Activated CD4-positive, alpha-beta memory T cell treated with anti-CD3 and anti-CD28 coated beads for 36 hours (primary cell): ENCODE measurements at regions not wholly inside any gene's neighbourhood (a gene's known extent, or its start where the extent isn't known, plus 50 kb on each side); places are given as distances from the start of the nearest gene placed in this dataset.

ENCODE experiments used
- CTCF ChIA-PET: fragments of 350-600 bp; sonication (Branson Sonifier 250); formaldehyde crosslinking; loops from one replicate; lab custom pipeline; 2021; ENCODE audit warnings: antibody characterized with exemption, inconsistent platforms; lab: Charles Lee
- POLR2A ChIA-PET: fragments of 350-600 bp; sonication (Branson Sonifier 250); formaldehyde crosslinking; loops from one replicate; lab custom pipeline; 2021; ENCODE audit warnings: antibody characterized with exemption; lab: Charles Lee
- DNase-seq: peaks from one replicate; pipeline ENCODE4 v3.0.0-alpha.2; 2020
- H3K27ac Mint-ChIP-seq: one replicate; pipeline ENCODE4 v1.8.0; 2021; ENCODE audit warnings: mixed read lengths
- H3K27me3 Mint-ChIP-seq: one replicate; pipeline ENCODE4 v1.8.0; 2021; ENCODE audit warnings: mixed read lengths
- H3K36me3 Mint-ChIP-seq: one replicate; pipeline ENCODE4 v1.8.0; 2021; ENCODE audit warnings: mixed read lengths
- H3K4me1 Mint-ChIP-seq: one replicate; pipeline ENCODE4 v1.8.0; 2021; ENCODE audit warnings: low read depth, mixed read lengths
- H3K4me3 Mint-ChIP-seq: one replicate; pipeline ENCODE4 v1.8.0; 2021; ENCODE audit warnings: mild to moderate bottlenecking, mixed read lengths
- H3K9me3 Mint-ChIP-seq: one replicate; pipeline ENCODE4 v1.8.0; 2021; ENCODE audit warnings: mixed read lengths
- intact Hi-C: fragments of 100-400 bp; cut with micrococcal nuclease; formaldehyde crosslinking; loops from one replicate; pipeline ENCODE4 v1.15.1; 2023

DNA sequence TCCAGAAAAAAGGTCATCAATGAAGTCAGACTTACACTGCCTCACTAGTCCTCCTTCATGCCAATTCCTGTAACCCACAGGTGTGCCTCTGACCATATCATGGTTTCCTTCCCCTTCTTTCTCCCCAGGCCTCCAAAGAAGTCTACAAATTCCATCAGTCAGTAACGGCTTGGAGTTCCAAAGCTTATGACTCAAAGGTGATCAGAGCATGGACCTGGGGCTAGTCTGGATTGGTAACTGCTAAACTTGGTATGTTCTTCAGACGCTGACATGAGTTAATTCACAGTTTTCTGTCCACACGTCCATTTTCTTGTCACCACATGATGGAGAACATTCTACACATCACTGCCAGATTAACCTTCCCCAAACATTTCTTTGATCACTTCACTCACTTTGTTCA lies 560.4 kb downstream of the ETNK1 start:
- H3K36me3 Mint-ChIP-seq = no peaks in the 10 kb centered on the region
- H3K27ac Mint-ChIP-seq = no peak overlapping the region
- no peak overlapping the region for H3K4me3 Mint-ChIP-seq
- no peaks in the 10 kb centered on the region for H3K27me3 Mint-ChIP-seq
- no peaks in the 10 kb centered on the region for H3K9me3 Mint-ChIP-seq
- intact Hi-C loops = no loop called here
- H3K4me1 Mint-ChIP-seq = no peaks in the 10 kb centered on the region
- DNase-seq = no peak
- CTCF ChIA-PET = interaction anchor here (0.6 kb wide), 1 partner anchor 29 kb away, joined by 3 read pairs; no protein-coding TSS in a partner anchor
- POLR2A ChIA-PET = no interaction called here

DNA sequence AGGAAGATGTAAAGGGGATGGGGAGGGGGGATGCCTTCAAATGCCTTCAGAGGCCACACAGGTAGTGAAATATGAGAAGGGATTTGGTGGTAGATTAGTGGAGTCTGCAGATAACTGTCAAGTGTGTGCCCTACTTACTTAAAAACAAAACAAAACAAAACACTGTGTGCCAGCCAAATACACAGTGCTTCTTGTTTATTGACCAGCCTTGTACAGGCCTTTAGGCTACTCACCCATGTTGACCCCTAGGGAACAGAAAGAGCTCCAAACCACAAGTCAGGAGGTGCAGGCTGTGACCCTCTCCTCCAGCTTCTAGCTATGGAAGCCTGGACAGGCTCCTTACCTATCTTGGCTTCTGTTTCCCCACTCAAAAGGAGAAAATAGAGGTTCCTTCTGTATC lies 562.0 kb downstream of the ETNK1 start:
- POLR2A ChIA-PET = no interaction called here
- CTCF ChIA-PET = interaction anchor here (0.8 kb wide), 1 partner anchor 331 kb away, joined by 3 read pairs; no protein-coding TSS in a partner anchor
- intact Hi-C loops = no loop called here
- no peaks in the 10 kb centered on the region for H3K36me3 Mint-ChIP-seq
- H3K4me3 Mint-ChIP-seq = no peak overlapping the region
- H3K4me1 Mint-ChIP-seq = no peaks in the 10 kb centered on the region
- no peak overlapping the region for H3K27ac Mint-ChIP-seq
- H3K9me3 Mint-ChIP-seq = no peaks in the 10 kb centered on the region
- DNase-seq = no peak
- H3K27me3 Mint-ChIP-seq = no peaks in the 10 kb centered on the region

DNA sequence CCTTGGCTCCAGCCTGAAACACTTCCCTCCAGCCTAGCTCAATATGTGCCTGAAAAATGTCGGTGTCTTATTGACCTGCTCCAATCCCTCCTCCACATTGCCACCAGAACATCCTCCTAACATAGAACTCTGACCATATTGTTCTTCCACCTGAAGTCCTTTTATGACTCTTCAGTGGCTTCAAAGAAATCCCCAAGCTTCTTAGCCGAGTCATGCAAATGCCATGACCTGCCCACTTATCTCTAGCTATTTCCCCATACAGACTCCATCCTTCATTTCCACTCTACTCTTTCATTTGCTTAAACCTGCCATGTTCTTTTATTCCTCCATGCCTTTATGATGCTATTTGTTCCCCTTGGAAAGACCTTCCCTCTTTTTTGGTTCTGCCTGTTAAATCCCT lies 568.6 kb downstream of the ETNK1 start:
- CTCF ChIA-PET = interaction anchor here (2.0 kb wide), 1 partner anchor 11 kb away, joined by 8 read pairs; no protein-coding TSS in a partner anchor
- no peak overlapping the region for H3K4me3 Mint-ChIP-seq
- no peaks in the 10 kb centered on the region for H3K4me1 Mint-ChIP-seq
- DNase-seq = no peak
- no peaks in the 10 kb centered on the region for H3K27me3 Mint-ChIP-seq
- intact Hi-C loops = no loop called here
- H3K36me3 Mint-ChIP-seq = no peaks in the 10 kb centered on the region
- H3K9me3 Mint-ChIP-seq = no peaks in the 10 kb centered on the region
- POLR2A ChIA-PET = interaction anchor here (0.5 kb wide), 1 partner anchor 1069 kb away, joined by 3 read pairs; no protein-coding TSS in a partner anchor
- no peak overlapping the region for H3K27ac Mint-ChIP-seq

DNA sequence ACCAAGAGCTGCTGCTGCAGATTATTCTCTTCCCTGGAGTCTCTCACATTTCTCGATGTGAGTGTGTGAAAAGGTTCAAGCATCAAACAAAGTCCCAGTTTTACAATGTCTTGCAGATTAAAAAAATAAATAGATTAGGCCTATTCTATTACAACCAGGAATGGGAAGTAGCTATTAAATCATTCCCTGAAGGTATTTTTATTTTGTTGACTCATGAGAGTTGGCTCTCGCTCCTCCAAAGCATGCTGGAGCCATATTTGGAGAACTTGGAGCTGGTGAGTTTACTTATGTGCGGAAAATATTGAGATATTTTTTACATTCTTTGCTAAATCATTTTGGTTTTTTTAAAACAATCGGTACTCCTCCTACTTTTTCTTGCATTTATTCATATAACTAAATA lies 572.3 kb downstream of the ETNK1 start:
- POLR2A ChIA-PET = no interaction called here
- CTCF ChIA-PET = interaction anchor here (1.8 kb wide), 1 partner anchor 9 kb away, joined by 6 read pairs; no protein-coding TSS in a partner anchor
- no peak overlapping the region for H3K4me3 Mint-ChIP-seq
- H3K27ac Mint-ChIP-seq = no peak overlapping the region
- no peaks in the 10 kb centered on the region for H3K4me1 Mint-ChIP-seq
- H3K9me3 Mint-ChIP-seq = no peaks in the 10 kb centered on the region
- intact Hi-C loops = no loop called here
- DNase-seq = no peak
- no peaks in the 10 kb centered on the region for H3K27me3 Mint-ChIP-seq
- no peaks in the 10 kb centered on the region for H3K36me3 Mint-ChIP-seq

DNA sequence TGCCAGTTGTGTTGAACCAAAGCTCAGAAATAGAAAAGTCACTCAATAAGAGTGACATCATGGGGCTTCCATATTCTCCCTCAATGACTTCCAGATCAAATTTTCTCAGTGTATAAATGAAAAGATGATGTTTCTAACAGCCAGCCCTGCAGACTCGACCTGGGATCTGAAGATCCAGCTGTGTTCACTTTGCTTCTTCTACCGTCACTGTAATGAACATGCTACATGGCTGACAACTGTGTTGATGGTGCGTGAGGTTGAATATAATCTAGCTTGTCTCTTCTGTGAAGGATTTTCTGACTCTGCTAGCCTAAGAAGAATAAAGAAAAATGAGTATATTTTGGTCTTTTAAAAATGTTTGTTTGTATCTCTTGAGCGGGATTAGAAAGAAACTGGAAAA lies 577.8 kb downstream of the ETNK1 start:
- POLR2A ChIA-PET = no interaction called here
- Mint-ChIP-seq H3K27me3 (peaks cover 3% of the 10 kb centered on the region), H3K9me3 (no peaks in the 10 kb centered on the region), H3K4me1 (no peaks in the 10 kb centered on the region), H3K4me3 (no peak overlapping the region), H3K27ac (no peak overlapping the region), H3K36me3 (no peaks in the 10 kb centered on the region)
- DNase-seq = no peak
- CTCF ChIA-PET = no interaction called here
- intact Hi-C loops = no loop called here

DNA sequence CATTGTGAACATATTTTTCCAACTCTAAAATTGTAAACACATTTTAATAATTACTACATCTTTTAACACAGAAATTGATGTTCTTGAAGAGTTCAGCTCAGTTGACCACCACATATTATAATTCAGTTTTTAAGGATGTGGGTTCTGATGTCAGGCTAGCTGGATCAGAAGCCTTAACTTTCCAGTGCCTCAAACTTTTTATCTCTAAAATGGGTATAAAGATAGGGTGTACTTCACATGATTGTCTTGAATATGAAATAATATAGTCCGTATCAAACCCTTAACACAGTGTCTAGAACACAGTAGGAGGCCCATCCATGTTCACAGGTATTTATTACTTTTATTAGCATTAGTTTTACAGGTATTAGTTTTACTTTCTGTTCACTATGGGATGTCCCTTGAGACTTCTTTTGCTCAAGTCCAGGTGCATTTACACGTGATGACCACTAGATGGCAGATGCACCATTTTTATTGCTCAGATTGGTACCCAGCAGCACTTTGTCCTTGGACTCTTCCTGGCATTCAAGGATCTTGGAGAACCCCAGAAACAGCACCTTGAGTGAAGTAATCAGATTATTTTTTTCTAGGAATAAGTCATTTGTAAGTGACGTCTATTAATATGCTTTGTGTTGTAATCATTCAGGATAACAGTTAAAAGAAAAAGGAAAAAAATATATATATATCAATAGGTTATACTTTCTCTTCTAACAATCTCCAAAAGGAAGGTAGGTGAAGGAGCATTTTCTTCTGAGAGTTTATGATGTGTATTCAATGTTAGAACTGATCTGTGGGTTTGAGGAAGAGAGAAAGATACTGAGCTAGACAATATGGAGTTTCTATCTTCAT lies 580.2 kb downstream of the ETNK1 start:
- Mint-ChIP-seq H3K9me3 (no peaks in the 10 kb centered on the region), H3K27ac (no peak overlapping the region), H3K36me3 (no peaks in the 10 kb centered on the region), H3K4me3 (no peak overlapping the region), H3K27me3 (peaks cover 3% of the 10 kb centered on the region), H3K4me1 (no peaks in the 10 kb centered on the region)
- ChIA-PET POLR2A (no interaction called here), CTCF (interaction anchor here (0.8 to 1.8 kb wide), 9 partner anchors 9 to 1633 kb away, joined by 3 to 8 read pairs (median 4); no protein-coding TSS in a partner anchor)
- intact Hi-C loops = loop anchor here (2.0 kb wide), 2 partner anchors 1574 to 1634 kb away; no protein-coding TSS in a partner anchor
- DNase-seq = no peak

DNA sequence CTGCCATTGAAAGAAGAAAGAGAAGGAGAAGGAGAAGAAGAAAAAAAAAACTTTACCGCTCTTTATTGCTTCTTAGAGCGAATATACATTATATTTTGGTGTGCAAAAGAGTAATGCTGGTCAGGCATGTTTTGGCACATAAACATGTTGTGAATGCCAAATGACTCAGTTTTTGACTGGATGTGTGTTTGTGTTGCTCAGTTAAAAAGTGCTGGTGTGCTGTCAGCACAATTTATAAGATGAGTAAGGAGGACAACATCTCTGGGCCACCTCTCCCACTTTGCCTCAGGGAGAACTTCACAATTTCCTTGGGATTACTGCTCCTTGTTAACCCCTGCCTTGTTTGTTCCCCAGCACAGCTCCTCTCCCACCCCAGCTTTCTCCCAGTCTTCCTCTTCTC lies 584.8 kb downstream of the ETNK1 start:
- peaks cover 4% of the 10 kb centered on the region for H3K9me3 Mint-ChIP-seq
- intact Hi-C loops = no loop called here
- H3K27ac Mint-ChIP-seq = no peak overlapping the region
- H3K27me3 Mint-ChIP-seq = no peaks in the 10 kb centered on the region
- CTCF ChIA-PET = no interaction called here
- no peak overlapping the region for H3K4me3 Mint-ChIP-seq
- POLR2A ChIA-PET = no interaction called here
- H3K36me3 Mint-ChIP-seq = no peaks in the 10 kb centered on the region
- no peaks in the 10 kb centered on the region for H3K4me1 Mint-ChIP-seq
- no peak for DNase-seq

DNA sequence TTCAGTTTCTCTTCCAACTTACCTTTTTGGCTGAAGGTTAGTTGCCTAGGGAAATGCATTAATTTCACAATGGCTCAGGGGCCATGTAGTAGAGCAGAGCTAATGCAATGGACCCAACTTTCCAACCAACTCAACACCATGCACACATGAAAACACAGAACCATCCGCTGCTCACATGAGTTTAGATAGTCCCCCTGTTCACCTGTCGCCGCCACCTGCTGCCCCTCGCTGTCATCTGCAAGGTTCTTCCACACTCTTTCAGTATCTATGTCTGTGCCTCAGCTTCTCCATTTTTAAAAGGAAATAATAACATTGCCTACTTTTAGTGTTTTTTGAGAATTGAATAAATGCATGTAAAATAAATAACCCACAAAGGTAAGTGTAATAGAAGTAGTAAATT lies 585.6 kb downstream of the ETNK1 start:
- intact Hi-C loops = no loop called here
- H3K36me3 Mint-ChIP-seq = no peaks in the 10 kb centered on the region
- H3K27me3 Mint-ChIP-seq = no peaks in the 10 kb centered on the region
- ChIA-PET CTCF (no interaction called here), POLR2A (no interaction called here)
- H3K4me3 Mint-ChIP-seq = no peak overlapping the region
- no peak overlapping the region for H3K27ac Mint-ChIP-seq
- DNase-seq = no peak
- peaks cover 11% of the 10 kb centered on the region for H3K9me3 Mint-ChIP-seq
- no peaks in the 10 kb centered on the region for H3K4me1 Mint-ChIP-seq

DNA sequence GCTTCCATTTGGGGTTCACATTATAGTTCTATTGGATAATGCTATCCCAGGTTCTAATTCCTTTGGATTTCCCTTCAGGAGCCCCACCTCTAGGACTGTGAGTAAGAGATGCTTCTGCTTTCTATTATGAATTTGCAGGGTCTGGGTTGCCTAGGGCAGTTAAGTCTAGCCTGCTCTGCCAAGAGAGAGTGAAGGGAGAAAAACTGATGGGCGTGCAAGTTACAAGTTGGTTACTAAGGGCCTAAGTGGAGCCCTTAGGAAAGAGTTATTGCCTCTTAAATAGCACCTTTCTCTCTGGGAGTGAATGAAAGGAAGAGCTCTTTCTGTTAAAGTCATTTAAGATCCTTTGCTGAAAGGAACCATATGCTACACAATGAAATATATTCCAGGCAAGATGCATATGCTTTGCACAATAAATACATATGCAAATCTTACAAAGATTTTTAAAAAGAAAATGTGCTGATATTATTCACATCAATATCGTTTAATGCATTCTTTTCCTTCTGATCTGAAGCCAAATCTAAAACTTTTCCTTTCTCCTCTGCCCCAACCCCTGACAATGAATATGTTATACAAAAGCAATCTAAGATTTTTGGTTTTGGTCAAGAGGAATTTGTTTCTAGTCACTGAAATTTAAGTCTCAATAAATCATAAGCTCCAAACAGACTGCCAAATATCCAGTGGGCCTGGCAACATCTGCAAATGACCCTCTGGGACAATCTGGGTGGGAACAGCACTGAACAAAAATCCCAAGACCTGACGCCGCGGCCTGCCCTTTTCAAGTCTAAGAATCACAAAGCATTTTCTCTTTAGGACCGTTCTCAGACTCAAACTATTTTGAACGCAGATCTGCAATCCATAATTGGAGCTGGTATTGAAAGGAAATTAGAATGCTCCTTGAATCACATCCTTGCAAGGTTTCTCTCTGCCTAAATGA lies 586.7 kb downstream of the ETNK1 start:
- peaks cover 12% of the 10 kb centered on the region for H3K9me3 Mint-ChIP-seq
- H3K4me3 Mint-ChIP-seq = no peak overlapping the region
- CTCF ChIA-PET = no interaction called here
- intact Hi-C loops = no loop called here
- no peaks in the 10 kb centered on the region for H3K4me1 Mint-ChIP-seq
- DNase-seq = no peak
- POLR2A ChIA-PET = no interaction called here
- no peaks in the 10 kb centered on the region for H3K27me3 Mint-ChIP-seq
- H3K36me3 Mint-ChIP-seq = no peaks in the 10 kb centered on the region
- no peak overlapping the region for H3K27ac Mint-ChIP-seq

DNA sequence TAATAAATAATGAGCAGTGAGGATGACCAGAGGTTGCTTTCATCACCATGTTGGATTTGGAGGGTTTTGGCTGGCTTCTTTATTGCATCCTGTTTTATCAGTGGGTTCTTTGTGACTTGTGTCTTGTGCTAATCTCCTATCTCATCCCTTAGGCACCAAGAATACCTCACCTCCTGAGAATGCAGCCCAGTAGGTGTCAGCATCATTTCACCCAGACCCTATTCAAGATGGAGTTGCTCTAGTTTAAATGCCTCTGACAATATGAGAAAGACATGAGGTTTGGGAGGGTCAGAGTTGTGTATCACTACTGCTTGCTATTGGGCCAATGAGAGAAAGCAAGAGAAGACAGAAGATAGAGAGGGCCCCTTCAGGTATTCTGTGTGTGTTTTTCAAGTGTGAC lies 592.2 kb downstream of the ETNK1 start:
- H3K36me3 Mint-ChIP-seq = no peaks in the 10 kb centered on the region
- H3K27me3 Mint-ChIP-seq = peaks cover 6% of the 10 kb centered on the region
- H3K4me3 Mint-ChIP-seq = no peak overlapping the region
- peaks cover 12% of the 10 kb centered on the region for H3K9me3 Mint-ChIP-seq
- CTCF ChIA-PET = no interaction called here
- H3K4me1 Mint-ChIP-seq = no peaks in the 10 kb centered on the region
- no peak for DNase-seq
- H3K27ac Mint-ChIP-seq = no peak overlapping the region
- POLR2A ChIA-PET = no interaction called here
- intact Hi-C loops = no loop called here

DNA sequence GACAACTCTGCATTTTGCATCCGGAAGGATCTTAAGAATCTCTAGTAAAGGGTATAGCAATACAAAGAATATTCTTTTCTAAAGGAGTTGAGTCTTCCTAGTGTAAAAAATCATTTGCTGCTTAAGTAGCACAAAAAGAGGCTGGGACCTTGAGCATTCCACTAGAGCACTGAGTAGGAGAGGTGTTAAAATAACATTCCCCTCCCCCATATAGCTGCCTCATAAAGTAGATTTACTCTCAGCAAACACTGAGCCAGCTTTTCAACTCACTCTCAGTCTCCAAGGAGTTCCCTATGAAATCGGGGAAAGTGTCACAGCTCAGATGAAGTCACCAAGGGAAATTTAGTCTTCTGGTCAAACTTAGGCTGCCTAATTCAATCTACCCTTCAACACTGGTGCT lies 592.7 kb downstream of the ETNK1 start:
- H3K4me3 Mint-ChIP-seq = no peak overlapping the region
- ChIA-PET POLR2A (no interaction called here), CTCF (no interaction called here)
- no peak overlapping the region for H3K27ac Mint-ChIP-seq
- peaks cover 6% of the 10 kb centered on the region for H3K27me3 Mint-ChIP-seq
- intact Hi-C loops = no loop called here
- no peaks in the 10 kb centered on the region for H3K4me1 Mint-ChIP-seq
- no peaks in the 10 kb centered on the region for H3K36me3 Mint-ChIP-seq
- peaks cover 12% of the 10 kb centered on the region for H3K9me3 Mint-ChIP-seq
- no peak for DNase-seq

DNA sequence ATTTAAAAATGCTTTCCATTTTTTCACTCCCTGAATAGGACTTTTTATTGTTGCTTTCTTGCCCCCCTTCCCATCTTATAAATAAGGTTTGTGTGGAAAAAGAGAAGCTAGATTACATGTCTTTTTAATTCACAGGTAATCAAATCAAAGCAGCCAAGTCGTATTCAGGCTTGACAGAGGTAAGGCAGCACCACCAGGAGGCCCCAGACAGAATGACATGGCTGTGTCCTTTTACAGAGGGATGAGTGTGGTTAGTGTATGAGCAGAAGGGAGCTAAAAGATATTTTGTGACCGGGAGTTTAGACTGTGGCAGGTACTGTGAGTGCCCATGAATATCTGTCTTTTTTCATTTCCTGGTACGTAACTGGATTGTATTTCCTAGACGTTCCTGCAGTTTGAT lies 596.1 kb downstream of the ETNK1 start:
- Mint-ChIP-seq H3K9me3 (no peaks in the 10 kb centered on the region), H3K27ac (no peak overlapping the region), H3K4me1 (no peaks in the 10 kb centered on the region), H3K4me3 (no peak overlapping the region), H3K27me3 (peaks cover 6% of the 10 kb centered on the region), H3K36me3 (no peaks in the 10 kb centered on the region)
- ChIA-PET CTCF (interaction anchor here (0.6 kb wide), 1 partner anchor 37 kb away, joined by 3 read pairs; no protein-coding TSS in a partner anchor), POLR2A (no interaction called here)
- no peak for DNase-seq
- intact Hi-C loops = no loop called here
